HepG2 (cell line): ENCODE measurements at regions not wholly inside any gene's neighbourhood (a gene's known extent, or its start where the extent isn't known, plus 50 kb on each side); places are given as distances from the start of the nearest gene placed in this dataset.

Experiments used
- ARID2 ChIP-seq: sonication (generic); formaldehyde crosslinking; IDR thresholded peaks from 2 replicates; pipeline ENCODE4 v1.8.1; 2022; ENCODE audit warnings: mild to moderate bottlenecking, missing genetic modification reagents, borderline replicate concordance
- ASH2L ChIP-seq: fragments of 300-600, 200-600 bp; sonication (generic); IDR thresholded peaks from 2 replicates; pipeline ENCODE4 v1.7.0; 2017; ENCODE audit warnings: low read depth, mild to moderate bottlenecking, moderate library complexity, mixed read lengths, low read length; ENCODE audit not compliant: insufficient read length
- ATRX ChIP-seq: sonication (generic); formaldehyde crosslinking; IDR thresholded peaks from 2 replicates; pipeline ENCODE4 v1.4.0; 2020; ENCODE audit warnings: missing genetic modification reagents, borderline replicate concordance
- FOSL2 ChIP-seq: sonication (generic); formaldehyde crosslinking; IDR thresholded peaks from 2 replicates; pipeline ENCODE4 v1.4.0; 2020; ENCODE audit warnings: missing genetic modification reagents
- RAD51 ChIP-seq: fragments of 450-650 bp; IDR thresholded peaks from 2 replicates; pipeline ENCODE4 v1.6.1; 2016; ENCODE audit warnings: borderline replicate concordance
- RXRB ChIP-seq: IDR thresholded peaks from 2 replicates; pipeline ENCODE4 v1.6.1; 2016; ENCODE audit warnings: borderline replicate concordance, missing genetic modification reagents, missing compliant biosample characterization
- ZNF317 ChIP-seq: sonication (generic); formaldehyde crosslinking; IDR thresholded peaks from 2 replicates; pipeline ENCODE4 v1.5.0; 2020; ENCODE audit warnings: mild to moderate bottlenecking, missing genetic modification reagents
- ZNF468 ChIP-seq: sonication (generic); formaldehyde crosslinking; IDR thresholded peaks from 2 replicates; pipeline ENCODE4 v1.8.0; 2022; ENCODE audit warnings: mild to moderate bottlenecking, moderate library complexity, missing genetic modification reagents
- ZNF563 ChIP-seq: sonication (generic); formaldehyde crosslinking; IDR thresholded peaks from 2 replicates; pipeline ENCODE4 v1.8.0; 2022; ENCODE audit warnings: mild to moderate bottlenecking, moderate library complexity, missing genetic modification reagents
- TF ChIP-seq, protein P1 (sequence below): IDR thresholded peaks from 2 replicates; pipeline ENCODE4 v1.4.0; 2020; ENCODE audit warnings: mild to moderate bottlenecking, missing genetic modification reagents

DNA sequence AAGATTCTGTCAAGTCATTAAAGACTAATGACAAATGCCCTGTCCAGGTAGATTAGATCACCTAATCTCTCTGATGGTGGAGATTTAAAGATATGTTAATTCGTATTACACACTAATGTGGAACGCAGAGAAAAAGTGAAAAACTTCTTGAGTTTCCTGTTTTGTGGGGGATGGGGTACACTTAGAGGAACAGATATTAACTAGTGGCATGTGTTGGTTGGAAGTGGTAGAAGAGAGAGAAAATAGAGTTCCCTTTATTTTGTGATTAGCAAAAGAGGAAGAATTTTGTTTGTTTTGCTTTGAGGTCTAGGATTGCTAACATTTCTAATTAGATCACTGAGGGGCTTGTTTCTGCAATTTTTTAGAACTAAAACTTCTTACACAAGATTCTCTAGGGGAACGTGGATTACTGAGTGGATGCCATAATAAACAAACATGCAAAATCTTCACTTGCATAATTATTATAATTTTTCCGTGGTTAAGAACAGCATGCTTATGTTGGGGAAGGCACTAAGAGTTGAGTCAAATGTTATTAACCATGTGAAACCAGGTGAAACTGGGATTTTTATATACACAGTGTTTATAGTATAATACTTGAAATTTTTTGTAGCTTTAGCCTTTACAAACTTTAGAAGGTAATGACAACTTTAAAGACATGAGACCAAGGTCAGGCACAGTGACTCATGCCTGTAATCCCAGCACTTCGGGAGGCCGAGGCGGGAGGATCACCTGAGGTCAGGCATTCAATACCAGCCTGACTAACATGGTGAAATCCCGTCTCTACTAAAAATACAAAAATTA, 97.4 kb upstream of the STK17B start (continued):
- TF ChIP-seq ZNF317 (CRISPR knock-in tag): no peak
- no peak for TF ChIP-seq RAD51
- TF ChIP-seq, protein P1, sequence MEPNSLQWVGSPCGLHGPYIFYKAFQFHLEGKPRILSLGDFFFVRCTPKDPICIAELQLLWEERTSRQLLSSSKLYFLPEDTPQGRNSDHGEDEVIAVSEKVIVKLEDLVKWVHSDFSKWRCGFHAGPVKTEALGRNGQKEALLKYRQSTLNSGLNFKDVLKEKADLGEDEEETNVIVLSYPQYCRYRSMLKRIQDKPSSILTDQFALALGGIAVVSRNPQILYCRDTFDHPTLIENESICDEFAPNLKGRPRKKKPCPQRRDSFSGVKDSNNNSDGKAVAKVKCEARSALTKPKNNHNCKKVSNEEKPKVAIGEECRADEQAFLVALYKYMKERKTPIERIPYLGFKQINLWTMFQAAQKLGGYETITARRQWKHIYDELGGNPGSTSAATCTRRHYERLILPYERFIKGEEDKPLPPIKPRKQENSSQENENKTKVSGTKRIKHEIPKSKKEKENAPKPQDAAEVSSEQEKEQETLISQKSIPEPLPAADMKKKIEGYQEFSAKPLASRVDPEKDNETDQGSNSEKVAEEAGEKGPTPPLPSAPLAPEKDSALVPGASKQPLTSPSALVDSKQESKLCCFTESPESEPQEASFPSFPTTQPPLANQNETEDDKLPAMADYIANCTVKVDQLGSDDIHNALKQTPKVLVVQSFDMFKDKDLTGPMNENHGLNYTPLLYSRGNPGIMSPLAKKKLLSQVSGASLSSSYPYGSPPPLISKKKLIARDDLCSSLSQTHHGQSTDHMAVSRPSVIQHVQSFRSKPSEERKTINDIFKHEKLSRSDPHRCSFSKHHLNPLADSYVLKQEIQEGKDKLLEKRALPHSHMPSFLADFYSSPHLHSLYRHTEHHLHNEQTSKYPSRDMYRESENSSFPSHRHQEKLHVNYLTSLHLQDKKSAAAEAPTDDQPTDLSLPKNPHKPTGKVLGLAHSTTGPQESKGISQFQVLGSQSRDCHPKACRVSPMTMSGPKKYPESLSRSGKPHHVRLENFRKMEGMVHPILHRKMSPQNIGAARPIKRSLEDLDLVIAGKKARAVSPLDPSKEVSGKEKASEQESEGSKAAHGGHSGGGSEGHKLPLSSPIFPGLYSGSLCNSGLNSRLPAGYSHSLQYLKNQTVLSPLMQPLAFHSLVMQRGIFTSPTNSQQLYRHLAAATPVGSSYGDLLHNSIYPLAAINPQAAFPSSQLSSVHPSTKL (CRISPR knock-in tag): peak; percentile 43; the same call in 1 of the 2 replicates
- no peak for TF ChIP-seq ATRX (CRISPR knock-in tag)
- TF ChIP-seq FOSL2: peak; percentile 74
- peak; percentile 8 for TF ChIP-seq ASH2L
- TF ChIP-seq ZNF468 (CRISPR knock-in tag): no peak
- TF ChIP-seq ARID2: no peak
- 0 out of 2 replicates have a peak, but pooled peaks have one; percentile 18 for TF ChIP-seq RXRB (CRISPR knock-in tag)
- TF ChIP-seq ZNF563 (CRISPR knock-in tag): no peak
